NCI-H1048 (cell line): ENCODE measurements at regions not wholly inside any gene's neighbourhood (a gene's known extent, or its start where the extent isn't known, plus 50 kb on each side); places are given as distances from the start of the nearest gene placed in this dataset.

Experiments
- DNase-seq: peaks from one replicate; lab custom pipeline; 2025; lab: John Stamatoyannopoulos, UW

DNA sequence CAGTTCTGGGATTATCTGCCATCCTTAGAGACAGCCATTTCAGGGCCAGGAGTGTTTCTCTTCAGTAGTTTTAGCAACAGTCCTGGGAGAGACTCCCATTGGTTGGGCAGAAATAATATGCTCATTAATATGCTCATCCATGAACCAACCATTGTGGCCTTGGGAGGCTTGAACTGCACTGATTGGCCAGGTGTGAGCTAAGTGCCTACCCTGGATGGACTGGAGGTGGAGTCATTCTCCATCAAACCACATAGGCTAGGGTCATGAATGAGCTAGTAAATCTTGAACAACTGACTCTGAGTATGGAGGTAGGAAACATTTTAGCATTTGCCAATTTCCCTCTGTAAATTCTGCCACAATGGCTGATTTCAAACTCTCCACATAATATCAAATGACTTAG lies 70.2 kb upstream of the ZFP64 start:
- no peak for DNase-seq

DNA sequence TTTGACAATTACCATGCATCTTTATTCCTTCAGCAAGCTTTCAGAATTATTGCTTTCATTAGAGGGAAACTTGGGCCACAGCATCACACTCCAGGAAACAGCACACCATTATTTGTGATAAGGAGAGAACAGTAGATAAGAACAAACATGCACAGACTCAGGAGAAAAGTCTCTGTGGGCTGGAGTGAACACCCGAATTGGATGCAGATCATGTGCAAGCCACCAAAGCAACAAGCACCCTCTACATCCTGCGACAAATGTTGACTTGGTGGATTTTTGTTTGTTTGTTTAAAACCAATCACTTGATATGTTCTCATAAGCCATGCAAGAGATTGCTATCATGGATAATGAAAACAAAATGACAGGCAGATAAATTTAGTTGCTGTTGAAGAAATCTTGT lies 67.7 kb upstream of the ZFP64 start:
- no peak for DNase-seq

DNA sequence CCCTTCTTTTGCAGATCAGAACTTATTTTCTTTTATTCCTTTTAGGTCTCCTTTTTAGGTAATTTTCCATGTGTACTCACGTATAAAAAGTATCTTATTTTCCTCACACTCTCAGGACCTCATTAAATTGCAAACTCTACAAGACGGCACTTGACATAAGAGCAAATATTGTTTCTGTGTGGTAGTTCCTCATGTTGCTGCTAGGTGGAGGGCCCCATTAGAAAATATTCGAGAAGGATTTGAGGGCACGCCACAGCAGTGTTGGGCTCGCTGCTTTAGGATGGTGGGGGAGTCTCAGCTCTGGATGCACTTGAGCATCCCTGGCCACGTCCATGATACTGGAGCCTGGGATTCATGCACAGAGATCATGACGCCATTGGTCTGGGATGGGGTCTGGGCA lies 64.9 kb upstream of the ZFP64 start:
- no peak for DNase-seq

DNA sequence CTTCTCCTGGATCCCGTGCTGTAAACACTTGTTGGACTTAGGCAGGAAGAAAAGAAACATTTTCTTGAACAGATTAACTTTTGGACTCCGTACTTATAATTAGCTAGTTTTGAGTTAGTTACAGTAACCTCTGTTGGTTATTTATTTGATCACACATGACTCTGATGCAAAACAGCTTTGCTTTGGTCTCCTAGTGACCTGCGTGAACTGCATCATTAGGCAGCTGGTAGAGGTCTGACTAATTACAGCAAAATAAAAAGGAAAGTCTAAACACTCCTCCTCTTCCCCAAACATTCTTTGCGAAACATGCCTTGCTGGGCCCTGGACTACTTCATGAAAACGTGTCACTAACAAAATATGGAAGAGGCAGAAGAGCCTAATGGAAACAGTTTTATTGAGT lies 61.1 kb upstream of the ZFP64 start:
- DNase-seq, result no peak

DNA sequence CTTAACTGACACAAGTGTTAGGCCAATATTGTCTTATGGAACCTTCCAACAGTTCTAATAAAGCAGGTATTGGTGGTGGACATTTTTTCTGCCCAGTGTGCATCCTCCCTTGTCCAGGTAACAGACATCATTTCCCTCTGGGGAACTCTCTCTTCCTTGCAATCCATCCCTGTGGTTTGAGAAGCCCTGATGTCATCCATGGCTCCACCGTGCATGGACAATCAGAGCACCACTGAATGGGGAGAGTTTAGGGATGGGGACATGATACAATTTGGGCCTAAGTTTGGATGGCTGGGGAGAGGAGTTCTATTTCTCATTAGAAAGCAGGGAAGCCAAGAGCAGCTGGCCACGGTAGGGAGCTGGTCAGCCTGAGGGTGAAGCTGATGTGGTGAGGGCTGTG lies 60.2 kb upstream of the ZFP64 start:
- no peak for DNase-seq

DNA sequence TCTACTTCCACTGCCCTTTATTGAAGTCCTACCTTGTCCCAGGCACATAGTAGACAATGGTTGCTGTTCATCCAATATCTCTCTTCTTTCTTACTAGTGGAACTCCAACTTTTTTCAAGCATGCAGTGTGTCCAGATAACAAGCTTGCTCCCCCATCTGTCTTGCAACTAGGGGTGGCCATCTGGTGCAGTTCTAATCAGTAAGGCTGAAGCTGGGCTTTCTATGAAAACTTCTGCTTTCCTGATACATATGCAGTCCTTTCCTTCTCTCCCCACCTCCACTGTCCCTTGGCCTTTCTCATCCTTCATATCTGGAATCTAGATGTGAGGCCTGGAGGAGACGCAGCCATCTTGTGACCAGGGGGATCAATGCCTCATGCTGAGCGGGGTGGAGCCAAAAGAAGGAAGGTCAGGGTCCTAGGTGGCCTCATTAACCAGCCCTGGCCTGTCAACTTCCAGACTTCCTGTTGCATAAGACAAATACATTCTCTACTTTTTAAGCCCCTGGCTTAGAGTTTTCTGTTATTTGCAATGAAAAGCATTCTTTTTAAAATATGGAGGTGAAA lies 59.6 kb upstream of the ZFP64 start:
- no peak for DNase-seq

DNA sequence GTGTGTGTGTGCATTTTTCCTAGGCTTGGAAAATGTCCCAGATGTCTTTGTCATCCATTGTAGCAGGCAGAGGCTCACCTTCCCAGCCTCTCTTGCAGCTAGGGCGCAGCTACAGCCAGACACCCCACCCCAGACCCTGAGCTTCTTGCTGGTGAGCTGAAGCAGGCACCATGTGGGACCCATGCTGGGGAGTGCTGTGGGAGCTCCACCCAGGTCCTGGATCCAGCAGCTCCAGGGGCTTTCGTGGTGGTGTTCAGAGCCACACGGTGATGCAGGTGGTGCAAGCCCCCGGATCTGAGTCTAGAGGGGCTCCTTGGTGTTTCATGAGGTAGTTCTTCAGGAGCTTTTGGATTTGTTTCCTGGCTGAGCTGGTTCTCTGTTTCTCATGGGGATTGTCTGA lies 56.0 kb upstream of the ZFP64 start:
- DNase-seq, result no peak

DNA sequence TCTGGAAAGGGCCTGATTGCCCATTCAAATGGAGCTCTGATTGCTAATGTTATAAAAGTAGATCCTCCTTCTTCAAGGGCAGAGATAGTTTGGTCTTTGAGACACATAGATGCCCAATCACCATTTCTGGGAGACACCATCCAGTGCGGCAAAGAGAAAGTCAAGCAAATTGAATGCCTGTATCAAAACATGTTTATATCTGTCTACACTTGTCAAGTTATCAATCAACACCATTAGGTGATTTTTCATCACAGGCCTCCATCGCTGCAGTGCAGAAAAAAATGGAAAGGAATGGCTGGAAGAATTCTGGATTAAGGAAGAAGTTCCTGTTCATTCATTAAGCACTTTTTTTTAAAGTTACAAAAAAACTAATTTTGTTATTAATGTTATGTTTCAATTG lies 54.8 kb upstream of the ZFP64 start:
- DNase-seq, result no peak

DNA sequence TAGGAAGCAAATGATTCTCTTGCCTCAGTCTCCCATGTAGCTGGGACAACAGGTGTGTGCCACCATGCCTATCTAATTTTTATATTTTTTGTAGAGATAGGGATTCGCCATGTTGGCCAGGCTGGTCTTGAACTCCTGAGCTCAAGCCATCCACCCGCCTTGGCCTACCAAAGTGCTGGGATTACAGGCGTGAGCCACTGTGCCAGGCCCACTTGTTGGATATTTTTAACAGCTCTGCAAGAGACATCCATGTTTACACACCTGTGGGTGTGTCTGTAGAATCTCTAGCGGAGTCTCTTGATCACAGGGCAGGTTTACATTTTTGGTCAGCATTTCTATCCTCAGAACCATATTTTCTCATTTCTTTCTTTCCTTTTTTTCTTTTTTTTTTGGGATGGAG lies 53.1 kb upstream of the ZFP64 start:
- no peak for DNase-seq

DNA sequence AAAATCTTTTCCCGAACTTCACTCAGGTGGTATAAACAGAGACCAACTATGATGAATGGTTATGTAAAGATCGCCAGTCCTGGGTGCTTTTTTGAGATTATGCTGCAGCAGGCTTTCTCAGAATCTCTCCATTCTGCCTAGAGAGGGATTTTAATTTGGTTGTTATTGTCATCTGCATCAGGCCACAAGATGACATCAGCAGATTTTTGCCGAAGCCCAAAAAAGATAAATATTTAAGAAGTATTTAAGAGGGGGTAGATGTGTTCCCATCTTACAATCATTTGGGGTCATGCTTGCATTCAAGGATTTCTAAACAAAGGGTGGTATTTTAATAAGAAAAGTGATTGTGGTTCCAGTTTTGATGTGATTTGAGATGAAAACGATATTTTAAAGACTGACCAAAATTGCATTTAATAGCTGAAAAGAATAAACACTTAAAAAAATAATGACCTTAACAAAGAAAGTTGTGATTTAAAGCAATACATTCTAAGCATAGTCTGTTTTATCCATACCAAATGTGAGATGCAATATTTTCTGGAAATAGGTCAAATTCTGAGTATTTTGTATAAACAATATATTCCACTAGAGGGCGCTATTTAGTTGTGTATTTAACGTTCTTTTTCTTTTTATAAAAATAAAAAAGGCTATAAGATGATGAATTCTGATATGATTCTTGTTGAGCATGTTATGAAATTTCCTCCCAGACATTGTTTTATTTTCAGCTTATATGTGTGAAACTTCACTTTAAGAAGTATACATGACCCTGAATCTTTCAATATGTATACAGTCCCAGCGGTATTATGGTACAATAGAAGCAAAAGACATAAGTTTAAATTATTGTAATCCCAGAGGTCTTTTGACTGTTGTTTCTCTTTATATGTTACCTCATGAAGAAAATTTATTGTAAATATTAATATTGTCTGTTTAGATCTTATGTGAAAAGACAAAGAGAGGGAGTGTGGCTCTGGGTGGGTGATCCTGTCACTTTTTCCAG lies 51.0 kb upstream of the ZFP64 start:
- DNase-seq, result no peak
